AG08395 (cell line): ENCODE measurements at regions not wholly inside any gene's neighbourhood (a gene's known extent, or its start where the extent isn't known, plus 50 kb on each side); places are given as distances from the start of the nearest gene placed in this dataset.

Experiments used
- DNase-seq: peaks from one replicate; pipeline ENCODE4 v3.0.0; 2012; ENCODE audit warnings: mixed read lengths, low spot score

DNA sequence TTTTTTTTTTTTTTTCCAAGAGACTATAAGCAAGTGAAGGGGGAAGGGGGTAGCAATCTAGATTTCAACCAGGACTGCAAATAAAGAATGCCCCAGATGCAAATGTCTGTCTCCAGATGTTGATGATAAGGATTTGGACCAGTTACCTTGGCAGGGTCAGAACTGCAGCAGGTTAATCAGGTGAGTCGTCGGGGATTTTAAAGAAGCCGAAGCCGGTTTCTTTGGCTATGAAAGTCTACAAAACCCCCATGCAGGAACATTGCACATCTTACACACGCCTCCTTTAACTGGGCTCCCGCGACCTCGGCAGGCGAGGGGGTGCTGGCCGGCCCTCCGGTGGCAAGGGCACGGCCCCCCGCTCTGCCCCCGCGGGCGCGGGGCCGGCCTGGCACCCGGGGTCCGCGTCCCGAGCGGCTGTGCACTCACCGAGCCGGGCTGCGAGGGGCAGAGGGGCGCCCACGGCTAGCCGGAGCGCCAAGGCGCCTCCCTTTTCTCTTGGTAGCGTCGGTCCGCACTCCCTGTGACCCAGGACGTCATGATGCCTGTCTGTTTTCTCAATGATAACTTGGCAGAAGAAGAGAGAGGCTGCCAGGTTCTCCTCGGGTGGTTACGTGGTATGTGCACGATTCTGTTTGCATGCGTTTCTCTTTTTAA is 366.3 kb upstream of the ESRRG start:
- no peak for DNase-seq

GRCh38 chr1:217088521-217089284 is 365.5 kb upstream of the ESRRG start:
- no peak for DNase-seq

- DNase-seq, result no peak
Measured at GRCh38 chr1:217088011-217088410, 364.8 kb upstream of the ESRRG start.

DNA sequence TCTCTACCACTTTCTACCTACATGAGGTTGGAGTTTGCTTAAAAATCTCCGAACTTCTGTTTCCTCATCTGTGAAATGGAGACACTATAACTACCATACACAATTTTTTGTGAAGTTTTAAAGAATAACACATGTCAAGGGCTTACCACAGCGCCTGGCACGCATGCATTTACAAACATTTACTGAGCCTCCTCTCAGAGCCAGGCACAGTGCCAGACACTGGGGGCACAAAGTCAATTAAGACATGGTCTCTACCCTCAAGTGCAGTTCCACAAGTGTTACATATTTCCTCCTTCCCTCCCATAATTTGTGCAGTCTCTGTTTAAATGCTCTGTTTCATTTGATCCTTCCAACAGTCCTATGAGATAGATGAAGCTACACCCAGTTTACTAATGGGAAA is 356.4 kb upstream of the ESRRG start:
- DNase-seq, result no peak

DNA sequence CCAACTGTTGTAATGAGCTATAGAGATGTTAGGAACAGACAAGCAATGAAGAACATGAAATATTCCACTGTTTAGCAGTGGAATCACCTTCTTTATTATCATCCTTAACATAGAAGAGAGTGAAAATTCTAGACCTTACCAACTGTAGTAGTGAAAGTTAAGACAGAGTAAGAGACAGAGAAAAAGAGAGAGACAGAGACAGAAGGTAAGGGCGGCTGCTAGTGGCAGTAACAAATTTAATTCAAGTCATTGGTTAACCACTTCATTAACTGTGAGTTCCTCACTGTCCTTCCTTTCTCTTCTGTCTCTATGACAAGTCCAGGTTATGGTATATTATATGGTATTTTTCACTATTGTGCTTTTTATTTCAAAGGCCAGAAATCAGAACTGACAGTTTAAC is 355.7 kb upstream of the ESRRG start:
- no peak for DNase-seq

GRCh38 chr1:217078078-217078690 is 355.0 kb upstream of the ESRRG start:
- DNase-seq, result no peak

DNA sequence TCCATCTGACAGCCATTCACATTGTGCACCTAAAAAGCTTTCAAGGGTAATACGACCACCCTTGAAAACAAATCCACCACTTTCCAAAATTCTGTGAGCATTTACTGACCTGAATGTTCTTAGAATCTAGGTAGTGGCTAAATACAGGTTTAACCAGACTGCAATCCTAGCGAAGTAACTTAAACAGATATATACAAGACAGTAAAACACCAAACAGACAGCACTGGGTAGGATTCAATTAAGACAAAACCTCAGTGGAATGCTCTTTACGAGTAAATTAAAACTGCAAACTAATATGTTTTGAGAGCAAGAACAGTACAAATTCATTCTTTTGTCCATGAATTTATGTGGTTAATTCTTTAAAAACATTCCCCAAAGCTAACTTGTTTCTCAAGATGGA is 354.2 kb upstream of the ESRRG start:
- DNase-seq, result no peak

- no peak for DNase-seq
Measured at GRCh38 chr1:217076902-217077301, 353.7 kb upstream of the ESRRG start.

DNA sequence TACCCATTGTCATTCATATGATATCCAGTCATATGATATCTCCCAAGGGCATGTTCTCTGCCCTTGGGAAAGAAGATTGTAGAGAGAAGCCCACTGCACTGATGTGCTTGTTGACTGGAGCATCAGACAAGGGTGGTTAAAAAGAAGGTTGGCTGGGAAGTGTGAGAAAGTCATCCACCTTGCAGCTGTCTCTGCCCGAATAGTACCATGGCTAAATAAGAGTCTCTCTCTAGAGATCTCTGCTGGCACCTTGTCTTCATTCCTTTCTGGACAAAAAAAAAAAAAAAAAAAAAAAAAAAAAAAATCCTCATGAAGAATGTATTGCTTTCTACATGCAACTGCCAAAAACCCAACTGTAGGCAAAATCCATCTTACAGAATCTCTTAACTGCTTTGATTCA is 349.7 kb upstream of the ESRRG start:
- DNase-seq, result no peak

DNA sequence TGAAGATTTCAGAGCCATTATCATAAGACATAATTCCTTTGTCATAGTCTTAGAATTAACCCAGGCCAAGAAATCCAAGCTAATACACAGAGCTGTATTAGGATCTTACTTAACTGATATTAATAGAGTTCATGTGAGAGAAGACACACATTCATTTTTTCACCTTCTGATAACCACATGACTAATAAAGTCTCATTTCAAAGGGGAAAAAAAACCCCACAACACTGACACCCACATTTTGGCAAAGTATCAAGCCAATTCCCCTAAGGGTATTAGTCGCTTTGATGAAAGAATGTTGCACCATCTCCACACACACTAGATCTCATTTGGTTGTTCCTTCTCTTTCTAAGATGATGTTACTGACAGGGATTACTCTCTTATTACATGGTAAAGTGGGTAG is 344.4 kb upstream of the ESRRG start:
- DNase-seq, result no peak

DNA sequence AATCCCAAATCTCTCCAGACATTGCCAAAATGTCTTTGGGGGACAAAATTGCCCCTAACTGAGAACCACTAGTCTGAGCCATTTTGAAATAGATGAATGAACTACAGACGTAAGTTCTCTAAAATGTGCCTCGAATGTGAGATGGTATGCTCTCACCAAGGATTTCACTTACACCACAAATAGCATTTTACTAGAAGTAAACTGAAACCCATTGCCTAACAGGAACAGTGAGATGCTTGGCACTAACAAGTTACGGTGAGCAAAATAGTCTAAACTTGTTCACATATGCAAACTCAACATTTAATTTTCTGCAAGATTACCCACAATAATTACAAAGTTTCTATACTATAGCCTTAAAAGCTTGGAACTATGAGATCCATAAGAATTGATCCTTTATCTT is 343.6 kb upstream of the ESRRG start:
- no peak for DNase-seq

- no peak for DNase-seq
Measured at GRCh38 chr1:217063172-217063908, 340.1 kb upstream of the ESRRG start.

GRCh38 chr1:217062586-217062985 is 339.4 kb upstream of the ESRRG start:
- no peak for DNase-seq

DNA sequence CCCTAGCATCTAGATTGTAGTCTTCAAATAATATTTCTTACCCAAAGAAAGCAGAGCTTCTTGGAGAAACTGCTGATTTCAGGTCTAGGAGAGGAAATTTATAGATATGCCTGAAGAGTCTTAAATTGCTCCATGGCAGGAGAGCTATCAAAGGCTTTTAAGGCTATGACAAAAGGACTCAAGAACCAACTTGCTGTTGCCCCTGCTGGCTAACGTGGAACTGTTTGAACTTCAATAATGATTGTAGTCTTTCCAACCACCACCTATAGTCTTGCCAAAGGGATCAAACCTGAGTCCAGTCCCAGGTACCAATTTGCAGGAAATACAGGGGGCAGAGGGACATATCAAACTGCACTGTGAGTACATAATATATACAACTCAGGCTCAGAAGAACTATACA is 336.2 kb upstream of the ESRRG start:
- no peak for DNase-seq

DNA sequence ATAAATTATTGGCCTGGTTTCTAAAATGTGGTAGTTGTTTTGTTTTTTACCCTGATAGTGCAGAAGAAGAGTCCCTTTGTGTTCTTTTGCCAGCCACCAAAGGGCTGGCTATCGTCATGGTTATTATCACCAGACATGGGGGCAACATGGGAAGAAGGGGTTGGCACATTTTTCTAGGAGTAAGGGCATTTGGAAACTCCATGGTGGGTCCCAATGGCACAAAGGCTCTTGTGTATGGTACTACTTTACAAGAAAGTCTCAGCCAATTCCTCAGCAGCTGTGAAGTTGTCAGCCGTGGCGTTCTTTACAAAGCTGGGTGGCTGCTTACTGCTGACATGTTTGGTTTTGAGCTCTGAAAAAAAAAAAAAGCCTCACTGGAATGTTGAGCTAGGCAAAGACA is 330.4 kb upstream of the ESRRG start:
- DNase-seq, result no peak

GRCh38 chr1:217052626-217053025 is 329.4 kb upstream of the ESRRG start:
- no peak for DNase-seq

GRCh38 chr1:217052196-217052595 is 329.0 kb upstream of the ESRRG start:
- no peak for DNase-seq

GRCh38 chr1:217049721-217050120 is 326.5 kb upstream of the ESRRG start:
- no peak for DNase-seq

DNA sequence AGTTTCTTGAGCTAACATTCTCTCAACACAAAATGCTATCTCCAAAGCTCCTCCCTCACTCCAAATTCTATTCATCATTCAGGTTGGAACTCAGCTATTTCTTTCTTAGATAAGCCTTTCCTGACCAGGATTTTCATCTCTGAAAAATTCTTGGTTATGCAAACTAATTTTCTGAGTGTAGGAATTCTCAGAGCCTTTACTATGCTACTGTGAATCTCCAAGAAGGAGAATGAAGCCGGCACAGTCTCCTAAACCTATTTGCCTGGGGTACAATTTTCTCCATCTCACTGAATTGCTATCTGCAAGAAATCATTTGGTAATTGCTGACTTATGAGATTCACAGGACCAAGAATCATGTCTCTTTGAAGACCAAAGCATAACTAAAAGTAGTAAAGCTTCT is 325.9 kb upstream of the ESRRG start:
- no peak for DNase-seq

- no peak for DNase-seq
Measured at GRCh38 chr1:217048104-217048707, 325.0 kb upstream of the ESRRG start.

- DNase-seq, result no peak
Measured at GRCh38 chr1:217040711-217041455, 317.7 kb upstream of the ESRRG start.

- DNase-seq, result no peak
Measured at GRCh38 chr1:217039926-217040325, 316.7 kb upstream of the ESRRG start.
